Neutrophil (primary cell): ENCODE measurements at regions not wholly inside any gene's neighbourhood (a gene's known extent, or its start where the extent isn't known, plus 50 kb on each side); places are given as distances from the start of the nearest gene placed in this dataset.

Experiments used
- H3K27ac ChIP-seq: fragments of 200-600 bp; sonication (generic); 2 replicates; pipeline ENCODE4 v1.5.1; 2016; ENCODE audit warnings: mild to moderate bottlenecking, moderate library complexity
- H3K27me3 ChIP-seq: fragments of 200-600 bp; sonication (generic); 2 replicates; pipeline ENCODE4 v1.6.0; 2016; ENCODE audit warnings: mild to moderate bottlenecking
- H3K36me3 ChIP-seq: fragments of 200-600 bp; sonication (generic); 2 replicates; pipeline ENCODE4 v1.5.1; 2017
- H3K4me1 ChIP-seq, 2 experiments: fragments of 200-600 bp in 1 of 2; sonication (generic) in 1 of 2; 1 replicate in 1 of 2; 2 replicates in 1 of 2; pipeline versions ENCODE4 v1.5.1 to v1.6.1; 2013 to 2016; ENCODE audit warnings: low read depth in 1 of 2, low read length in 1 of 2, mild to moderate bottlenecking in 1 of 2, moderate library complexity in 1 of 2; ENCODE audit not compliant: control insufficient read depth in 1 of 2, insufficient read depth in 1 of 2
- H3K4me3 ChIP-seq, 2 experiments: fragments of 200-600 bp in 1 of 2; sonication (generic) in 1 of 2; 1 replicate in 1 of 2; 2 replicates in 1 of 2; pipeline ENCODE4 v1.5.1; 2013 to 2016; ENCODE audit warnings: low read depth in 1 of 2, low read length in 1 of 2, mild to moderate bottlenecking in 1 of 2, moderate library complexity in 1 of 2
- H3K9me3 ChIP-seq: fragments of 200-600 bp; sonication (generic); 2 replicates; pipeline ENCODE4 v1.5.1; 2016
- TF ChIP-seq, protein P1 (sequence below): fragments of 200-600 bp; sonication (generic); IDR thresholded peaks from 2 replicates; pipeline ENCODE4 v1.5.1; 2016; ENCODE audit warnings: antibody characterized with exemption

DNA sequence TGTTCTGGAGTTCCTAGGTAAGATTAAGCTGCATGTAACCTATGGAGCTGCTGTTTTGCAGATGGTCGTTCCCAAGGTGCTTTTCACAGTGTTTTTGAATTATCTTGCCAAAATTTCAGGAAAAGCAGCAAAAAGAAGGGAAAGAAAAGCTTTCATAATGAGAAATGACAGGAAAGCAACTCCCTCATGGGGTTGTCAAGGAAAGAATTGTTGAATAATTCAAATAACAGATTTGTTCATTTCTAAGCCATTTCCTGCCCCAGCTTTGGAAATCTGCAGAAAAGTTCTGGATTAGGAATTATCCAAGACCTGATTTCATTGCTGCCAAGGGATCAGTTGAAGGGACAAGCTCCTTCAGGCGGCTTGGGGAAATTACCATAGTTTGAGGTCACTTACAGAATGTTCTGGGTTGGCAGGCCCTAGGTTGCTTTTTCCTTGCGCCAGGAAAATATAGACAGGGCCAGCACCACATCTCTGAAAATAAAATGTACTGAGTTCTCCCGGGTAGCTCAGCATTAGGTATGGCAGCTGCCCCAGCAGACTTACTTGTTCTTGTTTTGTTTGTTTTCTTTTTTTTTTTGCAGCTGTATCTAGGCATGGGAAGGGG lies 354.7 kb downstream of the STIM2 start:
- H3K27me3 ChIP-seq, result no peaks in the 10 kb centered on the region
- TF ChIP-seq, protein P1, sequence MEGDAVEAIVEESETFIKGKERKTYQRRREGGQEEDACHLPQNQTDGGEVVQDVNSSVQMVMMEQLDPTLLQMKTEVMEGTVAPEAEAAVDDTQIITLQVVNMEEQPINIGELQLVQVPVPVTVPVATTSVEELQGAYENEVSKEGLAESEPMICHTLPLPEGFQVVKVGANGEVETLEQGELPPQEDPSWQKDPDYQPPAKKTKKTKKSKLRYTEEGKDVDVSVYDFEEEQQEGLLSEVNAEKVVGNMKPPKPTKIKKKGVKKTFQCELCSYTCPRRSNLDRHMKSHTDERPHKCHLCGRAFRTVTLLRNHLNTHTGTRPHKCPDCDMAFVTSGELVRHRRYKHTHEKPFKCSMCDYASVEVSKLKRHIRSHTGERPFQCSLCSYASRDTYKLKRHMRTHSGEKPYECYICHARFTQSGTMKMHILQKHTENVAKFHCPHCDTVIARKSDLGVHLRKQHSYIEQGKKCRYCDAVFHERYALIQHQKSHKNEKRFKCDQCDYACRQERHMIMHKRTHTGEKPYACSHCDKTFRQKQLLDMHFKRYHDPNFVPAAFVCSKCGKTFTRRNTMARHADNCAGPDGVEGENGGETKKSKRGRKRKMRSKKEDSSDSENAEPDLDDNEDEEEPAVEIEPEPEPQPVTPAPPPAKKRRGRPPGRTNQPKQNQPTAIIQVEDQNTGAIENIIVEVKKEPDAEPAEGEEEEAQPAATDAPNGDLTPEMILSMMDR, result no peak
- H3K4me1 ChIP-seq, result no peaks in the 10 kb centered on the region
- no peaks in the 10 kb centered on the region for H3K36me3 ChIP-seq
- H3K4me3 ChIP-seq, result no peak overlapping the region
- H3K27ac ChIP-seq, result no peak overlapping the region
- no peaks in the 10 kb centered on the region for H3K9me3 ChIP-seq

DNA sequence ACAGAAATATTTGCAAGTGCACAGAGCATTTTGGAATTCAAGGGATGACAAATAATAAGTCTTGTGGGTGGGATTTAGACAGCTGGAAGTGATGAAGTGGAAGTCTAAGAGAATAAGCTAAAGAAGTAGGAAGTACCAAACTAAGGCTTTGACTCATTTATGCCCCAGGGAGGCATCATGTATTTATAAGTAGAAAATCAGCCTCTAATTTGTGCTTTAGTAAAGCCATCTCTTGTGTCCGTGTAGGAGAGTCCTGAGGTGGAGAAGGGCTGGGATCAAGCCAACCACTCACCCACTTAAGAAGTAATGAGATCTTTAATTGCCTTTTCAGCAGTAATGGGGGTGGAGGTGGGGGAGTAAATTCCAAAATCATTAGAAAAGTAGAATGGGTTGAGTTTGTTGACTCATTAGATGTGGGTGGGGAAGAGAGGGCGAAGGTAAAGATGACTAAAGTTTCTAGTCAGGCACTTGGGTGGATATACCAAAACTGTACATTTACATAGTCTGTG lies 356.7 kb downstream of the STIM2 start:
- H3K36me3 ChIP-seq, result no peaks in the 10 kb centered on the region
- no peaks in the 10 kb centered on the region for H3K4me1 ChIP-seq
- H3K27ac ChIP-seq, result no peak overlapping the region
- TF ChIP-seq, protein P1, result no peak
- no peak overlapping the region for H3K4me3 ChIP-seq
- H3K27me3 ChIP-seq, result no peaks in the 10 kb centered on the region
- H3K9me3 ChIP-seq, result no peaks in the 10 kb centered on the region

DNA sequence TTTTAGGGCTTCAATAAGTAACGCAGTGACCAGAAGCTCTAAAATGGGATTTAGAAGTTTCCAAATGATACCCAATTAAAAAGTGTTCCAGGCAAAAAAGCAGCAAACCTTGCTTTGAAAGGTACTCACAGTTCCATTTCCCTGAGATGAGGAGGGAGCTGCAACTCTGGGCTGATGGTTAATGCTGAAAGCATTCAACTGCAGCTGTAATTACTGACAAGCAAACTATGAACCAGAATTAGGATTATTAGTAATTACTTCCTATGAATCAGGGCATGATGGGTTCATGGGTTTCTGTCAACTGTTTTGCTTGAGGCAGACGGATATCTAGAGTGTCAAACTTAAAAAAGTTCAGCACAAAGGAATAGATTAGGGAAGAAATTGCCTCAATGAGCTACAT lies 357.4 kb downstream of the STIM2 start:
- no peak overlapping the region for H3K4me3 ChIP-seq
- H3K27me3 ChIP-seq, result no peaks in the 10 kb centered on the region
- H3K36me3 ChIP-seq, result no peaks in the 10 kb centered on the region
- no peaks in the 10 kb centered on the region for H3K4me1 ChIP-seq
- TF ChIP-seq, protein P1, result no peak
- no peak overlapping the region for H3K27ac ChIP-seq
- no peaks in the 10 kb centered on the region for H3K9me3 ChIP-seq

DNA sequence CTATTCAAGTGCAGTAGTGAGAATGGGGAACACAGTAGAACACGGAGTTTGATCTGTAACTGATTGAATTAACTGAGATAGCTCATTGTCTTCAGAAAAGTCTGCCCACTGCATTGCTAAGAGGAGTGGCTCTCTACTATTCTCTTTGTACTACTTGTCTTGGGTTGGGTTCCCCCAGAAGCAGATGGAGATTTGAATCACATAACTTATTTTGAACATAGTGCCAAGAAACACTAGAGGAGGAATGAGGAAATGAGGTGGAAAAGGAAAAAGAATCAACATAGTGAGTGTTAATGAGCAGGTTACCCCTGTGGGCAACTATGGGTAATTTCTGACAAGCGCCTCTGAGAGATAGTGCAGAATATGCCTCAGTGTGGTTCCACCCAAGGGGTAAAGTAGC lies 362.7 kb downstream of the STIM2 start:
- no peaks in the 10 kb centered on the region for H3K9me3 ChIP-seq
- no peak overlapping the region for H3K27ac ChIP-seq
- TF ChIP-seq, protein P1, result no peak
- no peak overlapping the region for H3K4me3 ChIP-seq
- H3K27me3 ChIP-seq, result no peaks in the 10 kb centered on the region
- no peaks in the 10 kb centered on the region for H3K36me3 ChIP-seq
- H3K4me1 ChIP-seq, result no peaks in the 10 kb centered on the region

DNA sequence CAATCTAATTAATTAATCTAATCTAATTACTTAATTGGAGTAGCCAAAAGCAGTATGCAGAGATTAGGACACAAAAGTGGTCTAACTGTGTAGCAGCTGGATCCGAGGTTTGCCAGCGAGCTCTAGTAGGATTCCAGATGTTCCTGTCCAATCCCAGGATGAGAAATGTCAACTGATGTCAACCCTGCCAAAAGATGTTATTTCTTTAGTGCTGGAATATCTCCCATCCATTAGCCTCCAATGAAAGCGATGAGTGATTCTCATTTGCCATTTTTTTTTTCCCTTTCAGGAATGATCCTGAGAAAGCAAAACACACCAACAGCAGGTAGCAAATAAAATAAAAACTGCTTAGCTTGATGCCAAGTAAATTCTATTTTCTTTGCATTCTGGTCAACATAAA lies 372.9 kb downstream of the STIM2 start:
- H3K36me3 ChIP-seq, result no peaks in the 10 kb centered on the region
- no peak overlapping the region for H3K4me3 ChIP-seq
- no peaks in the 10 kb centered on the region for H3K27me3 ChIP-seq
- H3K9me3 ChIP-seq, result no peaks in the 10 kb centered on the region
- H3K4me1 ChIP-seq, result no peaks in the 10 kb centered on the region
- H3K27ac ChIP-seq, result no peak overlapping the region
- TF ChIP-seq, protein P1, result no peak
